AG09319 (cell line): ENCODE measurements at regions not wholly inside any gene's neighbourhood (a gene's known extent, or its start where the extent isn't known, plus 50 kb on each side); places are given as distances from the start of the nearest gene placed in this dataset.

ENCODE experiments used
- DNase-seq: peaks from one replicate; pipeline ENCODE4 v3.0.0-alpha.2; 2010; ENCODE audit warnings: low read depth; ENCODE audit errors: extremely low read depth
- TF ChIP-seq, protein P1 (sequence below): IDR thresholded peaks from 2 replicates; pipeline ENCODE4 v1.5.1; 2011; ENCODE audit warnings: low read depth, mild to moderate bottlenecking, inconsistent platforms, low read length, moderate library complexity

DNA sequence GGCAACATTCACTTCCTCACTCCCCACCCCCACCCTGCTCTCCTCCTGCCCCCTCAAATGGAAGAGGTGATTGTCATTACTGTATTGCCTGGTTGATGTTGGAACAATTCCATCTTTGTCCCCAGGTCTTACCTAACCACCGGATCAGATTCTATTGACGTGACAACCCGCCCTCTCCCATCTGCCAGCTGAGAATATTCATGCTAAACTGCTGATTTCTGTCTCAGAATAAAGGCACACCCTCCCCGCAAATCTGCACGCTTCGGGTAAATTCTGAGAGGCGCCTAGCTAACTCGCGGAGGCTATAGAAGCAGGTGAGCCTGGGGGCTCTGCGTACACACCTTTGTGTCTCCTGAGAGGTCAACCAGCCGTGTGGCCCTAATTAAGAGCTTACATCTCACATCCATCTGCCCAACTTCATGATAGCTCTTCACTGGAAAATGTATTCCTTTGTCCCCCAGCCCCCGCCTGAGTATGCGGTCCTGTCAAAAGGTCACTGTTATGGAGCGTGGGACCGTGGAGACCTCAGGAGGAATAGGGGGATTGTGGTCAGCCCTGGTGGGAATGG lies 1054.3 kb downstream of the VRK1 start:
- TF ChIP-seq, protein P1, sequence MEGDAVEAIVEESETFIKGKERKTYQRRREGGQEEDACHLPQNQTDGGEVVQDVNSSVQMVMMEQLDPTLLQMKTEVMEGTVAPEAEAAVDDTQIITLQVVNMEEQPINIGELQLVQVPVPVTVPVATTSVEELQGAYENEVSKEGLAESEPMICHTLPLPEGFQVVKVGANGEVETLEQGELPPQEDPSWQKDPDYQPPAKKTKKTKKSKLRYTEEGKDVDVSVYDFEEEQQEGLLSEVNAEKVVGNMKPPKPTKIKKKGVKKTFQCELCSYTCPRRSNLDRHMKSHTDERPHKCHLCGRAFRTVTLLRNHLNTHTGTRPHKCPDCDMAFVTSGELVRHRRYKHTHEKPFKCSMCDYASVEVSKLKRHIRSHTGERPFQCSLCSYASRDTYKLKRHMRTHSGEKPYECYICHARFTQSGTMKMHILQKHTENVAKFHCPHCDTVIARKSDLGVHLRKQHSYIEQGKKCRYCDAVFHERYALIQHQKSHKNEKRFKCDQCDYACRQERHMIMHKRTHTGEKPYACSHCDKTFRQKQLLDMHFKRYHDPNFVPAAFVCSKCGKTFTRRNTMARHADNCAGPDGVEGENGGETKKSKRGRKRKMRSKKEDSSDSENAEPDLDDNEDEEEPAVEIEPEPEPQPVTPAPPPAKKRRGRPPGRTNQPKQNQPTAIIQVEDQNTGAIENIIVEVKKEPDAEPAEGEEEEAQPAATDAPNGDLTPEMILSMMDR: no peak
- DNase-seq: no peak

DNA sequence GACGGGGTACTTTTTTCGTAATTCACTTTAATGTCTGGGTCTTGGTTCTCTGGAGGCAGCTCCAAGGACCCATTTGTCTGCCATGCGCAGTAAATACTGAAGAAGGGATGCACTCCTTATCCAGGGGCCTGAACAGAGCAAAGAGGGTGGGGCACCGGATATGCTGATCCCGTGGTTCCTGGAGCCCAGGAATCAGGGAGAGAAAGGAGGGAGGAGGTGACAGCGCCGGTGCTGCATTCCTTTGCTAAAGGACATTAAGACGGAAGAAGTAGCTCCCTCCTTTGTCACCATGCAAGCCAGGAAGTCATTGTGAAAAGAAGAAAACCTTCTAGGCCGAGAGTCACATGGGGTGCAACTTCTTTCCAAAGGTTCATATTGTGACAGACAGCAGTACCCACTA lies 1057.7 kb downstream of the VRK1 start:
- no peak for DNase-seq
- TF ChIP-seq, protein P1: no peak

DNA sequence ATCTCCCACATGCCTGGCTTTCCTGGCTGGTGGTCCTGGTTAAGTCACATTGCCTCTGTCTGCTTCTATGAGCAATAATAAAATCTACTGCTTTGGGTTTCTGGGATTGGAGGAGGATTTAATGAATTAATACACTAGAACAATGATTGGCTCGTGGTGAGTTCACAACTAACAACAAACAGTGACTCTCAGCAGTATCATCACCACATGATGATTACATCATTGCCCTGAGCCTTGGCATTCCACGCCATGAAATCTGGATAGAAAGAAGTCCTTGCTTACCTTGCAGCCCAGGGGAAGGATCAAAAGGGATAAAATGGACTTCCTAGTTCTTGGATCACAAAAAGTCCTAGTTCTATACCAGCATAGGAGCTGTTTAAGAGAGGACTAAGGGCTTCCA lies 1069.0 kb downstream of the VRK1 start:
- TF ChIP-seq, protein P1: no peak
- DNase-seq: no peak

DNA sequence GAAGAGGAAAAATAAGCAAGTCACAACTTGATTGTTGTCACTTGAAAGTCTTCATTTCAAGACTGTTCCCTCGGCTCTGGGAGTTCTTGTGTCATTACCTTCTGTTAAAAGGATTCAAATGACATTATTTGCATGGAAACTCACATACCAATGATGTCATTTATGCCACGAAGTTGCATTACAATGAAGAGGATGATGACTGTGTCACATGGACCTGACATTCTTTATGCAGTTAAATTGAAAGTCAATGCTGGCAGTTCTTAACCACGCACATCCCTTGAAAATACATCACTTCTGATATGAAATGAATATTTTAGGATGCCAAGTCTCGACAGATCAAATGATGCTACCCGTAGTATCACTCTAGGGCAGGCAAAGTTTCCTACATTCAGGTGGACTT lies 1069.5 kb downstream of the VRK1 start:
- DNase-seq: no peak
- TF ChIP-seq, protein P1: no peak

GRCh38 chr14:97873291-97873690 lies 1076.1 kb downstream of the VRK1 start:
- TF ChIP-seq, protein P1: no peak
- DNase-seq: no peak

- TF ChIP-seq, protein P1: no peak
These were observed 1077.2 kb downstream of the VRK1 start for GRCh38 chr14:97874394-97874793.

GRCh38 chr14:97878206-97878605 lies 1081.0 kb downstream of the VRK1 start:
- TF ChIP-seq, protein P1: no peak
- no peak for DNase-seq

More at GRCh38 chr14:97874394-97874793, 1077.2 kb downstream of the VRK1 start:
- no peak for DNase-seq
